HL-60 (cell line): ENCODE measurements at regions not wholly inside any gene's neighbourhood (a gene's known extent, or its start where the extent isn't known, plus 50 kb on each side); places are given as distances from the start of the nearest gene placed in this dataset.
"Not testable (repeated sequence)": the region's sequence is repeated elsewhere in the genome, so short reads cannot be mapped to it uniquely, and the experiment has no call there.

Source experiments
- DNase-seq, 2 experiments: peaks; one replicate each; pipeline ENCODE4 v3.0.0-alpha.2; 2010 to 2020; ENCODE audit warnings: low read depth in 1 of 2, low spot score in 1 of 2
- H3K27ac ChIP-seq: fragments of 250-450 bp; sonication (Bioruptor Pico); replicated peaks from 2 replicates; pipeline ENCODE4 v1.5.1; 2020; ENCODE audit warnings: mild to moderate bottlenecking, moderate library complexity
- H3K27me3 ChIP-seq: fragments of 250-450 bp; sonication (Bioruptor Pico); 2 replicates; pipeline ENCODE4 v1.5.1; 2021; ENCODE audit warnings: mild to moderate bottlenecking, moderate library complexity; ENCODE audit not compliant: insufficient read depth, poor library complexity, severe bottlenecking
- H3K4me3 ChIP-seq: replicated peaks from 2 replicates; pipeline ENCODE4 v1.5.1; 2011; ENCODE audit warnings: mild to moderate bottlenecking, control low read depth, low read length; ENCODE audit not compliant: insufficient read depth
- GABPA ChIP-seq: IDR thresholded peaks from 2 replicates; pipeline ENCODE4 v1.6.1; 2012; ENCODE audit warnings: low read depth
- POLR2AphosphoS5 ChIP-seq: IDR thresholded peaks from 2 replicates; pipeline ENCODE4 v1.6.1; 2012; ENCODE audit warnings: low read depth
- SPI1 ChIP-seq: IDR thresholded peaks from 2 replicates; pipeline ENCODE4 v1.6.1; 2012; ENCODE audit warnings: low read depth, mild to moderate bottlenecking, borderline replicate concordance
- TF ChIP-seq, protein P1 (sequence below): IDR thresholded peaks from one replicate; pipeline ENCODE4 v1.5.1; 2011; ENCODE audit warnings: low read length, control low read depth, inconsistent platforms; ENCODE audit not compliant: insufficient read depth
- TF ChIP-seq, protein P2 (sequence below): IDR thresholded peaks from 2 replicates; pipeline ENCODE4 v1.6.1; 2012; ENCODE audit warnings: low read depth; ENCODE audit not compliant: insufficient replicate concordance

DNA sequence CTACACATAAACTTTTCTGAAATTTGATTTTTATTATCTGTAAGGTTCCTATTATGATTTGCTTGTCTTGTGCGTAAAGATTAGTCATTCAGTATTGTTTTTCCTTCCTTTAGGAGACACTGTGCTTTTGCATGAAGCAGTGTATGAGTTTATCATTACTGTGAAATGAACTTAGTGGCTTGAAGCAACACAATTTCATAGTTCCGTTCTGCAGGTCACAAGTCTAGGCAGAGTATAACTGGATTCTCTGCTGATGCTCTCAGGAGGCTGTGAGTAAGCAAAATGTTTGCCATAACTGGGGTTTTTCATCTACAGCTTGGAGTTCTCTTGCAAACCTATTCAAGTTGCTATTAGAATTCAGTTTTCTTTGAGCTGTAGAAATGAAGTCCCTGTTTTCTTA lies 1136.1 kb downstream of the OTOL1 start:
- TF ChIP-seq POLR2AphosphoS5 (no peak), GABPA (no peak), SPI1 (no peak)
- TF ChIP-seq, protein P1, sequence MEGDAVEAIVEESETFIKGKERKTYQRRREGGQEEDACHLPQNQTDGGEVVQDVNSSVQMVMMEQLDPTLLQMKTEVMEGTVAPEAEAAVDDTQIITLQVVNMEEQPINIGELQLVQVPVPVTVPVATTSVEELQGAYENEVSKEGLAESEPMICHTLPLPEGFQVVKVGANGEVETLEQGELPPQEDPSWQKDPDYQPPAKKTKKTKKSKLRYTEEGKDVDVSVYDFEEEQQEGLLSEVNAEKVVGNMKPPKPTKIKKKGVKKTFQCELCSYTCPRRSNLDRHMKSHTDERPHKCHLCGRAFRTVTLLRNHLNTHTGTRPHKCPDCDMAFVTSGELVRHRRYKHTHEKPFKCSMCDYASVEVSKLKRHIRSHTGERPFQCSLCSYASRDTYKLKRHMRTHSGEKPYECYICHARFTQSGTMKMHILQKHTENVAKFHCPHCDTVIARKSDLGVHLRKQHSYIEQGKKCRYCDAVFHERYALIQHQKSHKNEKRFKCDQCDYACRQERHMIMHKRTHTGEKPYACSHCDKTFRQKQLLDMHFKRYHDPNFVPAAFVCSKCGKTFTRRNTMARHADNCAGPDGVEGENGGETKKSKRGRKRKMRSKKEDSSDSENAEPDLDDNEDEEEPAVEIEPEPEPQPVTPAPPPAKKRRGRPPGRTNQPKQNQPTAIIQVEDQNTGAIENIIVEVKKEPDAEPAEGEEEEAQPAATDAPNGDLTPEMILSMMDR: no peak
- TF ChIP-seq, protein P2, sequence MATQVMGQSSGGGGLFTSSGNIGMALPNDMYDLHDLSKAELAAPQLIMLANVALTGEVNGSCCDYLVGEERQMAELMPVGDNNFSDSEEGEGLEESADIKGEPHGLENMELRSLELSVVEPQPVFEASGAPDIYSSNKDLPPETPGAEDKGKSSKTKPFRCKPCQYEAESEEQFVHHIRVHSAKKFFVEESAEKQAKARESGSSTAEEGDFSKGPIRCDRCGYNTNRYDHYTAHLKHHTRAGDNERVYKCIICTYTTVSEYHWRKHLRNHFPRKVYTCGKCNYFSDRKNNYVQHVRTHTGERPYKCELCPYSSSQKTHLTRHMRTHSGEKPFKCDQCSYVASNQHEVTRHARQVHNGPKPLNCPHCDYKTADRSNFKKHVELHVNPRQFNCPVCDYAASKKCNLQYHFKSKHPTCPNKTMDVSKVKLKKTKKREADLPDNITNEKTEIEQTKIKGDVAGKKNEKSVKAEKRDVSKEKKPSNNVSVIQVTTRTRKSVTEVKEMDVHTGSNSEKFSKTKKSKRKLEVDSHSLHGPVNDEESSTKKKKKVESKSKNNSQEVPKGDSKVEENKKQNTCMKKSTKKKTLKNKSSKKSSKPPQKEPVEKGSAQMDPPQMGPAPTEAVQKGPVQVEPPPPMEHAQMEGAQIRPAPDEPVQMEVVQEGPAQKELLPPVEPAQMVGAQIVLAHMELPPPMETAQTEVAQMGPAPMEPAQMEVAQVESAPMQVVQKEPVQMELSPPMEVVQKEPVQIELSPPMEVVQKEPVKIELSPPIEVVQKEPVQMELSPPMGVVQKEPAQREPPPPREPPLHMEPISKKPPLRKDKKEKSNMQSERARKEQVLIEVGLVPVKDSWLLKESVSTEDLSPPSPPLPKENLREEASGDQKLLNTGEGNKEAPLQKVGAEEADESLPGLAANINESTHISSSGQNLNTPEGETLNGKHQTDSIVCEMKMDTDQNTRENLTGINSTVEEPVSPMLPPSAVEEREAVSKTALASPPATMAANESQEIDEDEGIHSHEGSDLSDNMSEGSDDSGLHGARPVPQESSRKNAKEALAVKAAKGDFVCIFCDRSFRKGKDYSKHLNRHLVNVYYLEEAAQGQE: no peak
- DNase-seq: no peak

DNA sequence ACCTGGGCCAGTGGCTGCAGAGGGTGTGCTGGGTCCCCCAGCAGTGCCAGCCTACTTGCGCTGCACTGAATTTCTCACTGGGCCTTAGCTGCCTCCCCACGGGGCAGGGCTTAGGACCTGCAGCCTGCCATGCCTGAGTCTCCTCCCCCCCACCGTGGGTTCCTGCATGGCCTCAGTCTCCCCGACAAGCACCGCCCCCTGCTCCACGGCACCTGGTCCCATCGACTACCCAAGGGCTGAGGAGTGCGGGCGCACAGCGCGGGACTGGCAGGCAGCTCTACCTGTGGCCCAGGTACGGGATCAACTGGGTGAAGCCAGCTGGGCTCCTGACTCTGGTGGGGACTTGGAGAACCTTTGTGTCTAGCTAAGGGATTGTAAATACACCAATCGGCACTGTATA lies 1143.6 kb downstream of the OTOL1 start:
- not testable (repeated sequence) for DNase-seq, H3K4me3 ChIP-seq, H3K27me3 ChIP-seq, H3K27ac ChIP-seq

More for the DNA sequence above, 1136.1 kb downstream of the OTOL1 start:
- no peak overlapping the region for H3K4me3 ChIP-seq
- H3K27ac ChIP-seq: no peak overlapping the region
- no peaks in the 10 kb centered on the region for H3K27me3 ChIP-seq

DNA sequence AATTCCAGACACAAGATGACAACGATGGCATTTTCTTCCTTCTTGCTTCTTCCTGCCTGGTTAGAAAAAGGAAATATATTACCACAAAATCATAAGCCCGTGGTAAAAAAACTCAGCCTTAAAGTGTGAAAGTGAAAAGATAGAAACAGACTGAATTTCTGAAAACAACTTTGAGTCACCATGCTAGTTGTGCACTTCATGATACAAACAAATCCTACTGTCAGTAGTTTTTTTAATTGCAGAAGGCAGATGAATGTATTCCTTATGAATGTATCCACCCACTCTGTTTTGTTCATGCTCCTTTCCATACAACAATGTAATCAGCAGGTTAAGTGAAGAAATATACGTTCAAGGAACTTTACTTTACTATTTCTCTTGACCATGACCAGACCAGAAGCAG lies 1144.7 kb downstream of the OTOL1 start:
- TF ChIP-seq SPI1: no peak
- TF ChIP-seq, protein P1: no peak
- TF ChIP-seq GABPA: no peak
- TF ChIP-seq, protein P2: no peak
- TF ChIP-seq POLR2AphosphoS5: no peak
- no peak for DNase-seq
- Histone ChIP-seq H3K27ac (no peak overlapping the region), H3K4me3 (no peak overlapping the region), H3K27me3 (no peaks in the 10 kb centered on the region)

DNA sequence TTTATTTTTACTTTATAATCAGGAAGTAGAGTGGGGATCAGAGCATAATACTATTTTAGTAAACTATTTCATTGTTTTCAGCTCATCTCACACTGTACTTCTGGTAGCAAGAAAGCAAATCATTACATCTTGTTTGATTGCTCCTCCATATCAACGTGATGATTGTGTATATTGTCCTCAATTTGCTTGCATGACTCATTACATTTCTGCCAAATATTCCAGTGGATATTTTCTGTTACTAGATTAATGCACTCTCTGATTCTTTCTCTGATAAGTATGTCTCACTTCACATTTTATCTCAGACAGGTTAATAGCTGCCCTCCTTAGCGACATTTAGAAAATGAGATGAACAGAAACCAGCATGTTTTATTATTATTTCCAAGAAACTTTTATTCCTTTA lies 1145.3 kb downstream of the OTOL1 start:
- no peaks in the 10 kb centered on the region for H3K27me3 ChIP-seq
- TF ChIP-seq SPI1 (no peak), POLR2AphosphoS5 (no peak), GABPA (no peak)
- TF ChIP-seq, protein P1: no peak
- TF ChIP-seq, protein P2: no peak
- H3K27ac ChIP-seq: no peak overlapping the region
- no peak for DNase-seq
- no peak overlapping the region for H3K4me3 ChIP-seq
